GM12878 (cell line): ENCODE measurements at regions not wholly inside any gene's neighbourhood (a gene's known extent, or its start where the extent isn't known, plus 50 kb on each side); places are given as distances from the start of the nearest gene placed in this dataset.
A peak's percentile ranks its signal among the peaks of the same experiment; 100 is the strongest.

Experiments used
- ATAC-seq: fragments of 200-7000 bp; cut with Tn5 transposase; 3 replicates; pipeline ENCODE4 v1.9.1; 2020; ENCODE audit warnings: mild to moderate bottlenecking, moderate library complexity
- BruUV-seq: library from RNA; stranded (reverse); fragments of 400-500 nt; replicated peaks from 2 replicates; lab custom pipeline; 2021; lab: Mats Ljungman, UMichigan
- CTCF ChIA-PET: fragments of 300-600 bp; sonication (Branson Sonifier 250); formaldehyde crosslinking; extraction: SDS; loops from one replicate; lab custom pipeline; 2021; ENCODE audit warnings: inconsistent platforms; lab: Yijun Ruan, JAX
- POLR2A ChIA-PET: fragments of 350-600 bp; formaldehyde crosslinking; extraction: SDS; loops from one replicate; lab custom pipeline; 2021; ENCODE audit warnings: inconsistent platforms; lab: Charles Lee
- RAD21 ChIA-PET: fragments of 300-600 bp; sonication (Branson Sonifier 250); formaldehyde crosslinking; loops from one replicate; lab custom pipeline; 2023; ENCODE audit warnings: antibody characterized with exemption; ENCODE audit not compliant: unreplicated experiment; lab: Charles Lee
- SMC1A ChIA-PET: fragments of 300-600 bp; sonication (Branson Sonifier 250); formaldehyde crosslinking; loops from one replicate; lab custom pipeline; 2023; ENCODE audit not compliant: unreplicated experiment, uncharacterized antibody; lab: Charles Lee
- DNase-seq: peaks from one replicate; pipeline ENCODE4 v3.0.0-alpha.2; 2011; ENCODE audit warnings: low read depth, low spot score
- FAIRE-seq: peaks from 3 replicates; lab custom pipeline; 2011; peaks lifted over from hg19 to GRCh38; lab: Jason Lieb, UNC
- H2AFZ ChIP-seq: 2 replicates; pipeline ENCODE4 v1.6.0; 2011; ENCODE audit warnings: low read depth, low read length, control low read depth; ENCODE audit not compliant: control insufficient read depth
- H3K27ac ChIP-seq: 2 replicates; pipeline ENCODE4 v1.5.1; 2011; ENCODE audit warnings: control low read depth; ENCODE audit not compliant: control insufficient read depth, insufficient read depth
- H3K27me3 ChIP-seq, 2 experiments: replicated peaks in 1 of 2; 2 replicates each; pipeline versions ENCODE4 v1.6.0 to v1.6.1; 2011; ENCODE audit warnings: low read length in 1 of 2; ENCODE audit not compliant: control insufficient read depth in 2 of 2, insufficient read depth in 2 of 2
- H3K36me3 ChIP-seq, 2 experiments: 2 replicates each; pipeline ENCODE4 v1.5.1; 2011; ENCODE audit warnings: low read length in 1 of 2; ENCODE audit not compliant: control insufficient read depth in 2 of 2, insufficient read depth in 2 of 2
- H3K4me1 ChIP-seq: 2 replicates; pipeline ENCODE4 v1.6.1; 2011; ENCODE audit warnings: mild to moderate bottlenecking, low read length, moderate library complexity, mixed read lengths; ENCODE audit not compliant: control insufficient read depth, insufficient read depth
- H3K4me2 ChIP-seq: 2 replicates; pipeline ENCODE4 v1.6.0; 2011; ENCODE audit warnings: control low read depth; ENCODE audit not compliant: control insufficient read depth, insufficient read depth
- H3K4me3 ChIP-seq: fragments of 200-600 bp; sonication (generic); 2 replicates; pipeline ENCODE4 v1.5.1; 2016
- H3K79me2 ChIP-seq: 2 replicates; pipeline ENCODE4 v1.6.0; 2011; ENCODE audit warnings: low read length; ENCODE audit not compliant: control insufficient read depth, insufficient read depth
- H3K9ac ChIP-seq: 2 replicates; pipeline ENCODE4 v1.8.0; 2011; ENCODE audit warnings: low read length, control low read depth, mixed read lengths; ENCODE audit not compliant: control insufficient read depth, insufficient read depth
- H3K9me3 ChIP-seq: replicated peaks from 3 replicates; pipeline ENCODE4 v1.5.1; 2011; ENCODE audit warnings: mild to moderate bottlenecking, low read length; ENCODE audit not compliant: control insufficient read depth, insufficient read depth
- H4K20me1 ChIP-seq: 2 replicates; pipeline ENCODE4 v1.6.0; 2011; ENCODE audit not compliant: control insufficient read depth, insufficient read depth
- IKZF2 ChIP-seq, 2 experiments: fragments of 450-650 bp; IDR thresholded peaks; 2 replicates each; pipeline ENCODE4 v1.6.1; 2017; ENCODE audit warnings: mild to moderate bottlenecking in 2 of 2, moderate library complexity in 2 of 2
- MXI1 ChIP-seq: fragments of 150-350 bp; IDR thresholded peaks from 2 replicates; pipeline ENCODE4 v1.6.1; 2011; ENCODE audit warnings: low read depth, mild to moderate bottlenecking, inconsistent platforms, low read length, improper control_type of control experiment
- MYB ChIP-seq: fragments of 150-350 bp; IDR thresholded peaks from 2 replicates; pipeline ENCODE4 v1.6.1; 2014; ENCODE audit warnings: mild to moderate bottlenecking, low read depth, low read length, borderline replicate concordance
- POLR2AphosphoS5 ChIP-seq: IDR thresholded peaks from 2 replicates; pipeline ENCODE4 v1.6.1; 2011; ENCODE audit warnings: mild to moderate bottlenecking, low read length, inconsistent platforms
- YY1 ChIP-seq: IDR thresholded peaks from 2 replicates; pipeline ENCODE4 v1.6.1; 2011; ENCODE audit warnings: low read depth, mild to moderate bottlenecking, low read length
- ZBED1 ChIP-seq: IDR thresholded peaks from 2 replicates; pipeline ENCODE4 v1.6.1; 2016; ENCODE audit warnings: borderline replicate concordance
- WGBS: methylation state at CpG from one replicate; pipeline ENCODE4 v1.1.6; 2016; ENCODE audit warnings: low lambda C conversion rate; ENCODE audit not compliant: insufficient replicate concordance, insufficient coverage; ENCODE audit errors: missing lambda C conversion rate; 5-methylcytosine and 5-hydroxymethylcytosine counted together
- in situ Hi-C: fragments of 300-500 bp; cut with MboI; formaldehyde crosslinking; loops from 9 replicates; pipeline ENCODE4 v1.14.3; 2018; ENCODE audit warnings: mixed read lengths
- intact Hi-C: fragments of 100-400 bp; cut with micrococcal nuclease; formaldehyde crosslinking; loops from one replicate; pipeline ENCODE4 v1.14.2; 2022; ENCODE audit not compliant: unreplicated experiment
- TF ChIP-seq, protein P1 (sequence below): fragments of 450-650 bp; IDR thresholded peaks from 2 replicates; pipeline ENCODE4 v1.6.1; 2014; ENCODE audit warnings: mild to moderate bottlenecking
- TF ChIP-seq, protein P2 (sequence below): fragments of 150-350 bp; IDR thresholded peaks from 2 replicates; pipeline ENCODE4 v1.6.1; 2016; ENCODE audit warnings: low read depth, low read length
- TF ChIP-seq, protein P3 (sequence below): fragments of 450-650 bp; IDR thresholded peaks from 2 replicates; pipeline ENCODE4 v1.6.1; 2016; ENCODE audit warnings: mild to moderate bottlenecking, moderate library complexity, borderline replicate concordance
- TF ChIP-seq, protein P4 (sequence below): fragments of 450-650 bp; IDR thresholded peaks from 2 replicates; pipeline ENCODE4 v1.6.1; 2018; ENCODE audit warnings: borderline replicate concordance, mild to moderate bottlenecking; ENCODE audit not compliant: partially characterized antibody

DNA sequence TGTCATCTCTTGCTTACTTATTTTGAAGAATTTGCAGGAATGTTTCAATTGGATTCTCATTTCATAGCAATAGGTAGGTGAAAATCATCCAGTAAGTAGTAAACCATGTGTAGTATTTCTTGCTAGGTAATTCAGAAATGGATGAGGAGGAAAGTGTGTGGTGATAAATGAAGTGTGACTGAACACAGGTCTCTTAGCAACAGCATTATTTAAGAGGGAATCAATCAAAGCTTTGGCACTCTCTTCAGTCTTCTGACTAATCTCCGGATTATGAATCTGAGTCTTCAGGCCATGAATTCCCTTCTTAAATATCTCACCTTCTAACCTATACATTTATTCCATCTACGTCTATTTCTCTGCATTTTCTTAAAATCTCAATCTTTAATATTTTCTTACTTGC lies 55.8 kb upstream of the ARHGAP24 start:
- FAIRE-seq (no peak), DNase-seq (no peak), ATAC-seq (peak; percentile 51)
- no peaks in the 10 kb centered on the region for H3K79me2 ChIP-seq
- 0 out of 4 replicates have a peak, but pooled peaks cover 0 to 1% of the 10 kb centered on the region in 2 experiments for H3K27me3 ChIP-seq
- ChIA-PET SMC1A (interaction anchor here (1.6 kb wide), 1 partner anchor 147 kb away, joined by 3 read pairs; no protein-coding TSS in a partner anchor), POLR2A (no interaction called here), CTCF (interaction anchor here (4.1 kb wide), 1 partner anchor 328 kb away, joined by 57 read pairs; no protein-coding TSS in a partner anchor), RAD21 (no interaction called here)
- intact Hi-C loops: loop anchor here (10.0 kb wide), 1 partner anchor 546 kb away; no protein-coding TSS in a partner anchor
- H2AFZ ChIP-seq: no peak overlapping the region
- no peak overlapping the region for H3K4me3 ChIP-seq
- H3K9me3 ChIP-seq: no peaks in the 10 kb centered on the region
- in situ Hi-C loops: loop anchor here (5.0 kb wide), 1 partner anchor 328 kb away; no protein-coding TSS in a partner anchor
- 32% methylated on average over 2 of the region's 2 CpGs for WGBS
- no peaks in the 10 kb centered on the region for H3K36me3 ChIP-seq
- H3K27ac ChIP-seq: no peak overlapping the region
- BruUV-seq: no TSS peak
- H3K4me2 ChIP-seq: no peak overlapping the region
- H4K20me1 ChIP-seq: no peaks in the 10 kb centered on the region
- H3K4me1 ChIP-seq: no peaks in the 10 kb centered on the region
- no peak overlapping the region for H3K9ac ChIP-seq
- TF ChIP-seq, protein P1, sequence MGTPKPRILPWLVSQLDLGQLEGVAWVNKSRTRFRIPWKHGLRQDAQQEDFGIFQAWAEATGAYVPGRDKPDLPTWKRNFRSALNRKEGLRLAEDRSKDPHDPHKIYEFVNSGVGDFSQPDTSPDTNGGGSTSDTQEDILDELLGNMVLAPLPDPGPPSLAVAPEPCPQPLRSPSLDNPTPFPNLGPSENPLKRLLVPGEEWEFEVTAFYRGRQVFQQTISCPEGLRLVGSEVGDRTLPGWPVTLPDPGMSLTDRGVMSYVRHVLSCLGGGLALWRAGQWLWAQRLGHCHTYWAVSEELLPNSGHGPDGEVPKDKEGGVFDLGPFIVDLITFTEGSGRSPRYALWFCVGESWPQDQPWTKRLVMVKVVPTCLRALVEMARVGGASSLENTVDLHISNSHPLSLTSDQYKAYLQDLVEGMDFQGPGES: no peak
- TF ChIP-seq IKZF2 (IDR thresholded peaks at IDR 0.05): no peak
- TF ChIP-seq, protein P2, sequence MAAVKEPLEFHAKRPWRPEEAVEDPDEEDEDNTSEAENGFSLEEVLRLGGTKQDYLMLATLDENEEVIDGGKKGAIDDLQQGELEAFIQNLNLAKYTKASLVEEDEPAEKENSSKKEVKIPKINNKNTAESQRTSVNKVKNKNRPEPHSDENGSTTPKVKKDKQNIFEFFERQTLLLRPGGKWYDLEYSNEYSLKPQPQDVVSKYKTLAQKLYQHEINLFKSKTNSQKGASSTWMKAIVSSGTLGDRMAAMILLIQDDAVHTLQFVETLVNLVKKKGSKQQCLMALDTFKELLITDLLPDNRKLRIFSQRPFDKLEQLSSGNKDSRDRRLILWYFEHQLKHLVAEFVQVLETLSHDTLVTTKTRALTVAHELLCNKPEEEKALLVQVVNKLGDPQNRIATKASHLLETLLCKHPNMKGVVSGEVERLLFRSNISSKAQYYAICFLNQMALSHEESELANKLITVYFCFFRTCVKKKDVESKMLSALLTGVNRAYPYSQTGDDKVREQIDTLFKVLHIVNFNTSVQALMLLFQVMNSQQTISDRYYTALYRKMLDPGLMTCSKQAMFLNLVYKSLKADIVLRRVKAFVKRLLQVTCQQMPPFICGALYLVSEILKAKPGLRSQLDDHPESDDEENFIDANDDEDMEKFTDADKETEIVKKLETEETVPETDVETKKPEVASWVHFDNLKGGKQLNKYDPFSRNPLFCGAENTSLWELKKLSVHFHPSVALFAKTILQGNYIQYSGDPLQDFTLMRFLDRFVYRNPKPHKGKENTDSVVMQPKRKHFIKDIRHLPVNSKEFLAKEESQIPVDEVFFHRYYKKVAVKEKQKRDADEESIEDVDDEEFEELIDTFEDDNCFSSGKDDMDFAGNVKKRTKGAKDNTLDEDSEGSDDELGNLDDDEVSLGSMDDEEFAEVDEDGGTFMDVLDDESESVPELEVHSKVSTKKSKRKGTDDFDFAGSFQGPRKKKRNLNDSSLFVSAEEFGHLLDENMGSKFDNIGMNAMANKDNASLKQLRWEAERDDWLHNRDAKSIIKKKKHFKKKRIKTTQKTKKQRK: no peak
- TF ChIP-seq MYB: no peak
- no peak for TF ChIP-seq YY1
- TF ChIP-seq, protein P3, sequence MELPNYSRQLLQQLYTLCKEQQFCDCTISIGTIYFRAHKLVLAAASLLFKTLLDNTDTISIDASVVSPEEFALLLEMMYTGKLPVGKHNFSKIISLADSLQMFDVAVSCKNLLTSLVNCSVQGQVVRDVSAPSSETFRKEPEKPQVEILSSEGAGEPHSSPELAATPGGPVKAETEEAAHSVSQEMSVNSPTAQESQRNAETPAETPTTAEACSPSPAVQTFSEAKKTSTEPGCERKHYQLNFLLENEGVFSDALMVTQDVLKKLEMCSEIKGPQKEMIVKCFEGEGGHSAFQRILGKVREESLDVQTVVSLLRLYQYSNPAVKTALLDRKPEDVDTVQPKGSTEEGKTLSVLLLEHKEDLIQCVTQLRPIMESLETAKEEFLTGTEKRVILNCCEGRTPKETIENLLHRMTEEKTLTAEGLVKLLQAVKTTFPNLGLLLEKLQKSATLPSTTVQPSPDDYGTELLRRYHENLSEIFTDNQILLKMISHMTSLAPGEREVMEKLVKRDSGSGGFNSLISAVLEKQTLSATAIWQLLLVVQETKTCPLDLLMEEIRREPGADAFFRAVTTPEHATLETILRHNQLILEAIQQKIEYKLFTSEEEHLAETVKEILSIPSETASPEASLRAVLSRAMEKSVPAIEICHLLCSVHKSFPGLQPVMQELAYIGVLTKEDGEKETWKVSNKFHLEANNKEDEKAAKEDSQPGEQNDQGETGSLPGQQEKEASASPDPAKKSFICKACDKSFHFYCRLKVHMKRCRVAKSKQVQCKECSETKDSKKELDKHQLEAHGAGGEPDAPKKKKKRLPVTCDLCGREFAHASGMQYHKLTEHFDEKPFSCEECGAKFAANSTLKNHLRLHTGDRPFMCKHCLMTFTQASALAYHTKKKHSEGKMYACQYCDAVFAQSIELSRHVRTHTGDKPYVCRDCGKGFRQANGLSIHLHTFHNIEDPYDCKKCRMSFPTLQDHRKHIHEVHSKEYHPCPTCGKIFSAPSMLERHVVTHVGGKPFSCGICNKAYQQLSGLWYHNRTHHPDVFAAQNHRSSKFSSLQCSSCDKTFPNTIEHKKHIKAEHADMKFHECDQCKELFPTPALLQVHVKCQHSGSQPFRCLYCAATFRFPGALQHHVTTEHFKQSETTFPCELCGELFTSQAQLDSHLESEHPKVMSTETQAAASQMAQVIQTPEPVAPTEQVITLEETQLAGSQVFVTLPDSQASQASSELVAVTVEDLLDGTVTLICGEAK: no peak
- TF ChIP-seq, protein P4, sequence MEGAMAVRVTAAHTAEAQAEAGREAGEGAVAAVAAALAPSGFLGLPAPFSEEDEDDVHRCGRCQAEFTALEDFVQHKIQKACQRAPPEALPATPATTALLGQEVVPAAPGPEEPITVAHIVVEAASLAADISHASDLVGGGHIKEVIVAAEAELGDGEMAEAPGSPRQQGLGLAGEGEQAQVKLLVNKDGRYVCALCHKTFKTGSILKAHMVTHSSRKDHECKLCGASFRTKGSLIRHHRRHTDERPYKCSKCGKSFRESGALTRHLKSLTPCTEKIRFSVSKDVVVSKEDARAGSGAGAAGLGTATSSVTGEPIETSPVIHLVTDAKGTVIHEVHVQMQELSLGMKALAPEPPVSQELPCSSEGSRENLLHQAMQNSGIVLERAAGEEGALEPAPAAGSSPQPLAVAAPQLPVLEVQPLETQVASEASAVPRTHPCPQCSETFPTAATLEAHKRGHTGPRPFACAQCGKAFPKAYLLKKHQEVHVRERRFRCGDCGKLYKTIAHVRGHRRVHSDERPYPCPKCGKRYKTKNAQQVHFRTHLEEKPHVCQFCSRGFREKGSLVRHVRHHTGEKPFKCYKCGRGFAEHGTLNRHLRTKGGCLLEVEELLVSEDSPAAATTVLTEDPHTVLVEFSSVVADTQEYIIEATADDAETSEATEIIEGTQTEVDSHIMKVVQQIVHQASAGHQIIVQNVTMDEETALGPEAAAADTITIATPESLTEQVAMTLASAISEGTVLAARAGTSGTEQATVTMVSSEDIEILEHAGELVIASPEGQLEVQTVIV: no peak
- TF ChIP-seq POLR2AphosphoS5: no peak
- no peak for TF ChIP-seq MXI1
- no peak for TF ChIP-seq ZBED1
